Omental fat pad (tissue), 3 donors: ENCODE measurements at regions not wholly inside any gene's neighbourhood (a gene's known extent, or its start where the extent isn't known, plus 50 kb on each side); places are given as distances from the start of the nearest gene placed in this dataset.

Experiments
- ATAC-seq: fragments of 150-250 bp; one replicate; pipeline ENCODE4 v1.9.1; 2016; ENCODE audit warnings: mild to moderate bottlenecking, moderate library complexity; ENCODE audit not compliant: low FRiP score
- DNase-seq: peaks from one replicate; pipeline ENCODE4 v3.0.0-alpha.2; 2019; ENCODE audit warnings: low spot score
- TF ChIP-seq, protein P1 (sequence below), 3 donors: fragments of 450-650 bp; IDR thresholded peaks; one replicate each; pipeline ENCODE4 v1.5.1; 2016 to 2017; ENCODE audit warnings: antibody characterized with exemption in 3 of 3, mild to moderate bottlenecking in 3 of 3, moderate library complexity in 2 of 3

DNA sequence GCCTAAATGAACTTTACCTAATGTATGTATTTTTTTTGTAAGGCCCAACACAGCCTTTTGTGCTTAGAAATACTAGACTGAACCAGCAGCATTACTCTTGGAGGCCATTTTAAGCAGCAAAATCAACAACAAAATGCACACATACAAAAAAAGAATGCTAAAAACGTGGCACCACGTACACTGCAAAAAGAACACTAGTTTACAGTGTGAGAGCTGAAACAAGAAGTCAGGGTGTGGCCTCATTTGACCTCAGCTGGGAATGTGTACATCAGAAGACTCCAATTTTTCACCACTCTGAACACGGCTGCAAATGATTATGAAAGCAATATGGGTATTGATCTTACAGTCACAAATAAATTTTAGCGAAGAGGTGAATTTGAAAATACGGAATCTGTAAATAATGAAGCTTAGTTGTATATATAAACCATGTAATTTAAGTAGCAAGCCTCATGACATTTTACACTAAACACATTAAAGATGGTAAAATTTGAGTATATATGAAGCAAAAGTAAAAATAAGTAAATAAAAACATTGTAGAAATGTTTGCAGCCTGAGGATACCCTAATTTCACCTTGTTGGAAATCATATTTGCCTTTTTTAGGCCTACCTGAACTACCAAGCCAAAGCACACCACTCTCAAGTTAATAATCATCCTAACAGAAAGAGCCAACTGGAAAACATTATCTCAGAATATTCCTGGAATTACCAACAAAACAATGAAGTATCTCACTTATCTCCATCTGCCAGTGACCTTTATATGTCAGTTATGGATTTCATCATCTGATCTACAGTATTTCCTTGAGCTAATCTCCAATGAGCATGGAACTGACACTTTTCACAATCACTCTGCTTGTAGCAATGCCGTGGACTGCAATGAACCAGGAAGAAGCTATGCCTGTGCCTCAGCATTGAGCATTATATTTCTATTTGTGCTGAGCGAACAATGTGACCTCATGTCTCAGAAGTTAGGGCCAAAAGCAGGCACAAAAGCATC is 319.5 kb upstream of the FAT3 start:
- ATAC-seq (no peak), DNase-seq (no peak)
- TF ChIP-seq, protein P1, sequence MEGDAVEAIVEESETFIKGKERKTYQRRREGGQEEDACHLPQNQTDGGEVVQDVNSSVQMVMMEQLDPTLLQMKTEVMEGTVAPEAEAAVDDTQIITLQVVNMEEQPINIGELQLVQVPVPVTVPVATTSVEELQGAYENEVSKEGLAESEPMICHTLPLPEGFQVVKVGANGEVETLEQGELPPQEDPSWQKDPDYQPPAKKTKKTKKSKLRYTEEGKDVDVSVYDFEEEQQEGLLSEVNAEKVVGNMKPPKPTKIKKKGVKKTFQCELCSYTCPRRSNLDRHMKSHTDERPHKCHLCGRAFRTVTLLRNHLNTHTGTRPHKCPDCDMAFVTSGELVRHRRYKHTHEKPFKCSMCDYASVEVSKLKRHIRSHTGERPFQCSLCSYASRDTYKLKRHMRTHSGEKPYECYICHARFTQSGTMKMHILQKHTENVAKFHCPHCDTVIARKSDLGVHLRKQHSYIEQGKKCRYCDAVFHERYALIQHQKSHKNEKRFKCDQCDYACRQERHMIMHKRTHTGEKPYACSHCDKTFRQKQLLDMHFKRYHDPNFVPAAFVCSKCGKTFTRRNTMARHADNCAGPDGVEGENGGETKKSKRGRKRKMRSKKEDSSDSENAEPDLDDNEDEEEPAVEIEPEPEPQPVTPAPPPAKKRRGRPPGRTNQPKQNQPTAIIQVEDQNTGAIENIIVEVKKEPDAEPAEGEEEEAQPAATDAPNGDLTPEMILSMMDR (IDR thresholded peaks at IDR 0.05): no peak

DNA sequence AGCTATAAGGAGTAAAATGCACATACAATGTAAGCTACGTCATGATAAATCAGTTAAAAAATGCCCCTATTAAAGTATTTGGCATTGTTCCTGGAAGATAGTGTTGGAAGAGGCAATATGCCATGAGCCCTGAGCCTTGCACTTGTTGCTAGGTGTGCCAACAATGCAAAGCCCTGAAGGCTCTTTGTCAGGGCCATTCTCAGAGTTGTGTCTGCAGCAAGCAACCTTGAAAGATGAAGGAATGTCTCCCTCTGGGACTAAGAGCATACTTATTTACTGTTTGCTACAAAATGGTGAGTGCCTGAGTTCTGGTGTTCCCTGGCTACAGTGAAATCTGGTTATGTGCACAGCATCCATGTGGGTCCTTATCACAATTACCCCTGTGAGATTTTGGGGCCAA is 322.3 kb upstream of the FAT3 start:
- no peak for DNase-seq
- ATAC-seq: no peak
- TF ChIP-seq, protein P1 (IDR thresholded peaks at IDR 0.05): no peak

DNA sequence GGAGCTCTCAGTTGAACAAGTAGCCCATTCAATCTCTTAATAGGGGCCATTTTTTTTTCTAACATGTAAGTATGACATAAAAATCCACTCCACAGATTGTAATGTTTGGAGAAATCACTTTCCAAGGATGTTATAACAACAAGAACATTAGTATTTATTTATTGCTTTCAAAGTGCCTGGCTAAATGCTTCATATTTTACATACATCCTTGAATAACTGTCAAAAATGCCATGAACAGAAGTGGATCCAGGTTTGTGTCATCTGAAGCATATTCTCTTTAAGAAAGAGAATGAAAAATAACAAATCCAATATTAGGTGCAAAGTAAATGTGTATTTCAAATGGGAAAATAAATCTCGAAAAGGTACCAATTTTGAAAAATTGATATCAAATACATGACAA is 344.0 kb upstream of the FAT3 start:
- ATAC-seq (no peak), DNase-seq (no peak)
- TF ChIP-seq, protein P1 (IDR thresholded peaks at IDR 0.05): no peak

DNA sequence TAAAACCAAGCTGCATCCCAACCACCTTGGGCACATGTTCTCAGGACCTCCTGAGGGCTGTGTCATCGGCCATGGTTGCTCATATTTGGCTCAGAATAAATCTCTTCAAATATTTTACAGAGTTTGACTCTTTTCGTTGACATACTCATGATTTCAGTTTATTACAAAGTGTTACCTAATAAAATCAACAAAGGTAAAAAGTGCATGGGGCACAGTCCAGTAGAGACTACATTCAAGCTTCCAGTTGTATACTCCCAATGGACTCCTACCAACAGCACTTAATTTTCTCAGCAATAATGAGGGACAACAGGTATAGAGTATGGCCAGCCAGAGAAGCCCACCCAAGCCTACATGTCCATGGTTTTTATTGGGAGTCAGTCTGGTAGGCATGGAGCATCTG is 347.9 kb upstream of the FAT3 start:
- ATAC-seq: no peak
- TF ChIP-seq, protein P1 (IDR thresholded peaks at IDR 0.05): no peak
- DNase-seq: no peak

DNA sequence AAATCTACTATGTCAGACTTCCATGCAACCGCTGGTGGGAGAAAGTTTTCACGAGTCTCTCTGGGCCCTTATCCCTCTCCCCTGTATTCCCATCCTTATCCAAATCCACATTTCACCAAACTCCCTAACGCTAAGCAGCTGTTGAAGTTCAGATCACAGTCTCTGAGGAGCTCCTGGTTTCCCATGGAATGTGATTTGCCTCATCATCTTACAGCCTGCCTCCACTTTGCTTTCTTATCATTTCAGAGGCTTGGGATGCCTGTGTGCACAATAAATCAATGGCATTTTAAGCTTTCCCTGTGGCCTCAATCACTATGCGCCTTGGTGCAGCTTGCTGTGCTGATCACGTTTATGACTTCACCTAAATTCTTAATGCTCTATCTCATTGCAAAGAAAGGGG is 352.4 kb upstream of the FAT3 start:
- DNase-seq (no peak), ATAC-seq (no peak)
- TF ChIP-seq, protein P1 (IDR thresholded peaks at IDR 0.05): no peak

DNA sequence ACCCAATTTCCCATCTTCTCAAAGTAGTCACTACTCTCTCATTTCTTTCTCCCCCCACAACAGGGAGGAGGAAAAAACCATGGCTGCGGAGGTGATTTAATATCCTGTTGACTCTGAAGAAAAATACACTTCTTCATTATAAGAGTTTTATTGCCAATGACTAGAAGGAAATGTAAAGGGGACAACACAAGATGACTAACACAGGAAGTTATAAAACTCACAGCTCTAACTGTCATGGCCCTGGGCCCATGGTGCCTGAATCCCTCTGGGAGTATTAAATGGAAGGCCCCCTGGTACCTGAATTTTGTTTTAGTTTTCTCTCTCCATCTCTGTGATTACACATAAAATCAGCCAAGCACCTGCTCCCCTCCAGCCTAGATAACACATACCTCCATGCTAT is 352.8 kb upstream of the FAT3 start:
- DNase-seq (no peak), ATAC-seq (no peak)
- TF ChIP-seq, protein P1 (IDR thresholded peaks at IDR 0.05): no peak

DNA sequence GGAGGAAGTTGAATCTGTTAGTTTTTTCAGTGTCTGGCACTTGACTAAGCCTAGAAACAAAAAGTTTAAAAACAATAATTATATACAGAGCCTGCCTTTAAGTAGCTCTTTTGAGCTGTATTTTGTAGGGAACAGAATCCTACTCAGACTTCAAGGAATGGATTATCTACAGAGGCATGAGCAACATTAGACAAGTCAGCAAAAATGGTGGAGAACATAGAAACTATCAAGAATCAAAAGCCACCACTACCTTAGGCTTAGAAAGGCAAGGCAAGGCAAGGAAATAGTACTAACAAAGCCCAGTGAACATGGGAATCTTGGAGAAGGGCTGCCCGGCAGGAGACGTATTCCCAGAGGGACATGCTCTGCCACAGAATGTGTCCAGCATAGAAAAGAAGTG is 353.6 kb upstream of the FAT3 start:
- ATAC-seq: no peak
- TF ChIP-seq, protein P1 (IDR thresholded peaks at IDR 0.05): no peak
- DNase-seq: no peak
